ENCODE measurements at regions not wholly inside any gene's neighbourhood (a gene's known extent, or its start where the extent isn't known, plus 50 kb on each side); places are given as distances from the start of the nearest gene placed in this dataset.

DNA sequence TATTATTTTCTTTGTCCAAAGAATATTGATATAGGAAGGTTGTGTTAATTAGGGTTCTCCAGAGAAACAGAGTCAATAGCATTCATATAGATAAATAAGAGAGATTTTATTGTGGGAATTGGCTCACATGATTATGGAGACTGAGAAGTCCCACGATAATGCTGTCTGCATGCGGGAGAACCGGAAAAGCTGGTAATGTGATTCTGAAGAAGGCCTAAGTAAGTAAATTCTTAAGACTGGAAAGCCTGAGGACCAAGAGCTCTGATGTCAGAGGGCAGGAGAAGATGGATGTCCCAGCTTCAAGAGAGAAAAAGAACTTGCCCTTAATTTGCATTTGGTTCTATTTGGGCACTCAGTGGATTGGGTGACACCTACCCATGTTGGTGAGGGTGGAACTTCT, 307.4 kb upstream of the C9orf72 start:
- TF ChIP-seq, protein P1, sequence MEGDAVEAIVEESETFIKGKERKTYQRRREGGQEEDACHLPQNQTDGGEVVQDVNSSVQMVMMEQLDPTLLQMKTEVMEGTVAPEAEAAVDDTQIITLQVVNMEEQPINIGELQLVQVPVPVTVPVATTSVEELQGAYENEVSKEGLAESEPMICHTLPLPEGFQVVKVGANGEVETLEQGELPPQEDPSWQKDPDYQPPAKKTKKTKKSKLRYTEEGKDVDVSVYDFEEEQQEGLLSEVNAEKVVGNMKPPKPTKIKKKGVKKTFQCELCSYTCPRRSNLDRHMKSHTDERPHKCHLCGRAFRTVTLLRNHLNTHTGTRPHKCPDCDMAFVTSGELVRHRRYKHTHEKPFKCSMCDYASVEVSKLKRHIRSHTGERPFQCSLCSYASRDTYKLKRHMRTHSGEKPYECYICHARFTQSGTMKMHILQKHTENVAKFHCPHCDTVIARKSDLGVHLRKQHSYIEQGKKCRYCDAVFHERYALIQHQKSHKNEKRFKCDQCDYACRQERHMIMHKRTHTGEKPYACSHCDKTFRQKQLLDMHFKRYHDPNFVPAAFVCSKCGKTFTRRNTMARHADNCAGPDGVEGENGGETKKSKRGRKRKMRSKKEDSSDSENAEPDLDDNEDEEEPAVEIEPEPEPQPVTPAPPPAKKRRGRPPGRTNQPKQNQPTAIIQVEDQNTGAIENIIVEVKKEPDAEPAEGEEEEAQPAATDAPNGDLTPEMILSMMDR (IDR thresholded peaks at IDR 0.05; ENCODE audit: low read length): no peak
- no peak for TF ChIP-seq EZH2 (IDR thresholded peaks at IDR 0.05; ENCODE audit: borderline replicate concordance, low read length)
